ENCODE measurements at regions not wholly inside any gene's neighbourhood (a gene's known extent, or its start where the extent isn't known, plus 50 kb on each side); places are given as distances from the start of the nearest gene placed in this dataset.

- no peak overlapping the region for H3K27ac ChIP-seq
- ATAC-seq: no peak
- no peaks in the 10 kb centered on the region for H3K9me3 ChIP-seq
- DNase-seq: no peak
- TF ChIP-seq CTCF (IDR thresholded peaks at IDR 0.05) (no peak), POLR2A (IDR thresholded peaks at IDR 0.05) (no peak)
- H3K4me1 ChIP-seq: peaks cover 3% of the 10 kb centered on the region
- intact Hi-C loops (cut with DNase I): no loop called here
- H3K4me3 ChIP-seq: no peak overlapping the region
- no peaks in the 10 kb centered on the region for H3K27me3 ChIP-seq
- H3K36me3 ChIP-seq (replicated peaks in 1 of 2; ENCODE audit: insufficient read depth in 1 of 2, low read depth in 2 of 2): no peaks in the 10 kb centered on the region
- WGBS, 2 donors: 68 to 90% methylated on average over 4 of the region's 4 CpGs
Observed at GRCh38 chr6:6976193-6976592, 131.6 kb upstream of the RREB1 start.

GRCh38 chr6:6978731-6979130 lies 129.0 kb upstream of the RREB1 start:
- Histone ChIP-seq H3K36me3 (replicated peaks in 1 of 2; ENCODE audit: insufficient read depth in 1 of 2, low read depth in 2 of 2) (no peaks in the 10 kb centered on the region), H3K4me1 (no peaks in the 10 kb centered on the region), H3K27me3 (no peaks in the 10 kb centered on the region), H3K9me3 (no peaks in the 10 kb centered on the region), H3K27ac (no peak overlapping the region), H3K4me3 (no peak overlapping the region)
- 59 to 71% methylated on average over 5 of the region's 5 CpGs for WGBS, 2 donors
- ATAC-seq (no peak), DNase-seq (no peak)
- intact Hi-C loops (cut with DNase I): no loop called here
- TF ChIP-seq CTCF (IDR thresholded peaks at IDR 0.05) (no peak), POLR2A (IDR thresholded peaks at IDR 0.05) (no peak)

- DNase-seq: no peak
- no peaks in the 10 kb centered on the region for H3K36me3 ChIP-seq (replicated peaks in 1 of 2; ENCODE audit: insufficient read depth in 1 of 2, low read depth in 2 of 2)
- no peaks in the 10 kb centered on the region for H3K9me3 ChIP-seq
- H3K27me3 ChIP-seq: no peaks in the 10 kb centered on the region
- H3K4me1 ChIP-seq: peaks cover 8% of the 10 kb centered on the region
- WGBS, 2 donors: 82% methylated on average over 14 of the region's 14 CpGs
- intact Hi-C loops (cut with DNase I): no loop called here
- no peak overlapping the region for H3K27ac ChIP-seq
- ATAC-seq: no peak
- no peak overlapping the region for H3K4me3 ChIP-seq
- TF ChIP-seq CTCF (IDR thresholded peaks at IDR 0.05): no peak
- no peak for TF ChIP-seq POLR2A (IDR thresholded peaks at IDR 0.05)
Observed at GRCh38 chr6:6980999-6981597, 126.7 kb upstream of the RREB1 start.

GRCh38 chr6:6981681-6982322 lies 126.0 kb upstream of the RREB1 start:
- intact Hi-C loops (cut with DNase I): no loop called here
- ATAC-seq (no peak), DNase-seq (peak in 1 of 4 donors; percentile 41)
- H3K4me1 ChIP-seq: peaks cover 8% of the 10 kb centered on the region
- H3K9me3 ChIP-seq: no peaks in the 10 kb centered on the region
- no peaks in the 10 kb centered on the region for H3K27me3 ChIP-seq
- TF ChIP-seq CTCF (IDR thresholded peaks at IDR 0.05) (no peak), POLR2A (IDR thresholded peaks at IDR 0.05) (no peak)
- H3K36me3 ChIP-seq (replicated peaks in 1 of 2; ENCODE audit: insufficient read depth in 1 of 2, low read depth in 2 of 2): no peaks in the 10 kb centered on the region
- no peak overlapping the region for H3K27ac ChIP-seq
- 81 to 93% methylated on average over 4 of the region's 4 CpGs for WGBS, 2 donors
- no peak overlapping the region for H3K4me3 ChIP-seq

- DNase-seq: no peak
- WGBS, 2 donors: 73 to 75% methylated on average over 6 of the region's 6 CpGs
Observed at GRCh38 chr6:6982663-6983062, 125.1 kb upstream of the RREB1 start.

More at GRCh38 chr6:6982663-6983062, 125.1 kb upstream of the RREB1 start:
- Histone ChIP-seq H3K36me3 (replicated peaks in 1 of 2; ENCODE audit: insufficient read depth in 1 of 2, low read depth in 2 of 2) (no peaks in the 10 kb centered on the region), H3K27me3 (no peaks in the 10 kb centered on the region), H3K4me3 (no peak overlapping the region), H3K27ac (no peak overlapping the region), H3K9me3 (no peaks in the 10 kb centered on the region), H3K4me1 (peaks cover 8% of the 10 kb centered on the region)
- TF ChIP-seq POLR2A (IDR thresholded peaks at IDR 0.05): no peak
- no peak for TF ChIP-seq CTCF (IDR thresholded peaks at IDR 0.05)
- no peak for ATAC-seq
- intact Hi-C loops (cut with DNase I): no loop called here

Data from body of pancreas (tissue), 4 donors.